IMR-90 (cell line): ENCODE measurements at regions not wholly inside any gene's neighbourhood (a gene's known extent, or its start where the extent isn't known, plus 50 kb on each side); places are given as distances from the start of the nearest gene placed in this dataset.

Experiments used
- ATAC-seq: fragments of 200-7000 bp; cut with Tn5 transposase; 2 replicates; pipeline ENCODE4 v1.9.1; 2020; ENCODE audit warnings: low read depth, mild to moderate bottlenecking, moderate library complexity
- BruUV-seq: library from RNA; stranded (reverse); fragments of 400-500 nt; replicated peaks from 2 replicates; lab custom pipeline; 2021; lab: Mats Ljungman, UMichigan
- CTCF ChIA-PET: fragments of 300-600 bp; formaldehyde crosslinking; extraction: SDS; loops from one replicate; lab custom pipeline; 2021; ENCODE audit warnings: antibody characterized with exemption; lab: Yijun Ruan, JAX
- POLR2A ChIA-PET: fragments of 300-600 bp; sonication (Branson Sonifier 250); formaldehyde crosslinking; loops from one replicate; lab custom pipeline; 2022; ENCODE audit warnings: antibody characterized with exemption; ENCODE audit not compliant: unreplicated experiment; lab: Charles Lee
- DNase-seq: peaks from one replicate; pipeline ENCODE4 v3.0.0; 2013
- H2AFZ ChIP-seq: replicated peaks from 2 replicates; pipeline ENCODE3; 2013; ENCODE audit warnings: low read length, mild to moderate bottlenecking; ENCODE audit not compliant: poor library complexity
- H2AK5ac ChIP-seq: 2 replicates; pipeline ENCODE4 v1.6.1; 2013; ENCODE audit warnings: low read depth, low read length, inconsistent platforms
- H2AK9ac ChIP-seq: replicated peaks from 2 replicates; pipeline ENCODE3; 2013; ENCODE audit warnings: mild to moderate bottlenecking, low read depth, low read length, moderate library complexity; ENCODE audit not compliant: poor library complexity
- H2BK120ac ChIP-seq: 2 replicates; pipeline ENCODE4 v1.6.1; 2013; ENCODE audit warnings: low read depth, low read length, inconsistent platforms
- H2BK15ac ChIP-seq: 3 replicates; pipeline ENCODE4 v1.6.1; 2013; ENCODE audit warnings: low read depth, low read length, inconsistent platforms
- H2BK20ac ChIP-seq: 2 replicates; pipeline ENCODE4 v1.6.1; 2013; ENCODE audit warnings: low read depth, mild to moderate bottlenecking, inconsistent platforms, low read length, moderate library complexity
- H2BK5ac ChIP-seq: 2 replicates; pipeline ENCODE4 v1.6.1; 2013; ENCODE audit warnings: mild to moderate bottlenecking, low read depth, low read length, inconsistent platforms; ENCODE audit not compliant: poor library complexity, severe bottlenecking
- H3K14ac ChIP-seq: replicated peaks from 2 replicates; pipeline ENCODE4 v1.6.1; 2013; ENCODE audit warnings: low read depth, low read length, inconsistent platforms
- H3K18ac ChIP-seq: 2 replicates; pipeline ENCODE4 v1.6.1; 2013; ENCODE audit warnings: low read depth, low read length, control low read depth
- H3K23ac ChIP-seq: 2 replicates; pipeline ENCODE4 v1.6.1; 2013; ENCODE audit warnings: low read depth, low read length, inconsistent platforms
- H3K27ac ChIP-seq: 2 replicates; pipeline ENCODE4 v1.5.1; 2013; ENCODE audit warnings: mild to moderate bottlenecking, control low read depth, low read length; ENCODE audit not compliant: insufficient read depth
- H3K27me3 ChIP-seq: 2 replicates; pipeline ENCODE4 v1.6.1; 2013; ENCODE audit warnings: low read length; ENCODE audit not compliant: control insufficient read depth, insufficient read depth
- H3K36me3 ChIP-seq: 2 replicates; pipeline ENCODE4 v1.6.1; 2013; ENCODE audit warnings: low read length, mixed read lengths; ENCODE audit not compliant: control insufficient read depth, insufficient read depth
- H3K4ac ChIP-seq: 2 replicates; pipeline ENCODE4 v1.6.1; 2013; ENCODE audit warnings: low read depth, low read length, inconsistent platforms
- H3K4me1 ChIP-seq: 2 replicates; pipeline ENCODE4 v1.6.1; 2013; ENCODE audit warnings: low read length, mixed read lengths; ENCODE audit not compliant: control insufficient read depth, insufficient read depth
- H3K4me2 ChIP-seq: 2 replicates; pipeline ENCODE4 v1.6.1; 2013; ENCODE audit warnings: low read depth, mild to moderate bottlenecking, control low read depth, low read length, moderate library complexity
- H3K4me3 ChIP-seq: 2 replicates; pipeline ENCODE4 v1.5.1; 2013; ENCODE audit warnings: low read depth, mild to moderate bottlenecking, control low read depth, low read length, moderate library complexity; ENCODE audit not compliant: insufficient read depth
- H3K56ac ChIP-seq: 2 replicates; pipeline ENCODE4 v1.6.1; 2013; ENCODE audit warnings: low read length, inconsistent platforms; ENCODE audit not compliant: insufficient read depth; ENCODE audit errors: extremely low read depth
- H3K79me1 ChIP-seq, 2 experiments: 2 replicates each; pipeline ENCODE4 v1.6.1; 2013; ENCODE audit warnings: low read length in 2 of 2, inconsistent platforms in 1 of 2, low read depth in 1 of 2
- H3K9ac ChIP-seq: 2 replicates; pipeline ENCODE4 v1.6.1; 2013; ENCODE audit warnings: low read depth, low read length, control low read depth
- H3K9me1 ChIP-seq: 2 replicates; pipeline ENCODE4 v1.6.1; 2013; ENCODE audit warnings: low read length, inconsistent platforms; ENCODE audit not compliant: insufficient read depth
- H3K9me3 ChIP-seq: 2 replicates; pipeline ENCODE4 v1.6.1; 2013; ENCODE audit warnings: low read length; ENCODE audit not compliant: control insufficient read depth, insufficient read depth
- H4K20me1 ChIP-seq: 2 replicates; pipeline ENCODE4 v1.6.1; 2013; ENCODE audit warnings: low read length, inconsistent platforms; ENCODE audit not compliant: insufficient read depth
- H4K5ac ChIP-seq: 2 replicates; pipeline ENCODE4 v1.6.1; 2013; ENCODE audit warnings: mild to moderate bottlenecking, low read depth, low read length, control low read depth
- H4K8ac ChIP-seq, 2 experiments: 2 replicates each; pipeline ENCODE4 v1.6.1; 2013; ENCODE audit warnings: low read depth in 2 of 2, low read length in 2 of 2, control low read depth in 1 of 2, inconsistent platforms in 1 of 2
- H4K91ac ChIP-seq: 2 replicates; pipeline ENCODE4 v1.6.1; 2013; ENCODE audit warnings: low read depth, low read length, inconsistent platforms; ENCODE audit not compliant: insufficient read depth
- MAFK ChIP-seq: IDR thresholded peaks from 2 replicates; pipeline ENCODE4 v1.6.1; 2012; ENCODE audit warnings: low read depth, low read length, improper control_type of control experiment
- MAZ ChIP-seq: IDR thresholded peaks from 2 replicates; pipeline ENCODE4 v1.6.1; 2012; ENCODE audit warnings: low read depth, mild to moderate bottlenecking, low read length, improper control_type of control experiment, moderate library complexity, borderline replicate concordance
- NFE2L2 ChIP-seq: fragments of 150-350 bp; IDR thresholded peaks from 2 replicates; pipeline ENCODE4 v1.6.1; 2016; ENCODE audit warnings: low read depth, mild to moderate bottlenecking, low read length
- WGBS, 2 experiments: methylation state at CpG; one replicate each; pipeline versions ENCODE4 v1.1.5 to v1.1.7; 2013; ENCODE audit warnings: missing lambda C conversion rate in 2 of 2; ENCODE audit not compliant: insufficient read length in 1 of 2; ENCODE audit errors: extremely low coverage in 2 of 2; 5-methylcytosine and 5-hydroxymethylcytosine counted together
- dilution Hi-C: fragments of 300-500 bp; cut with HindIII; formaldehyde crosslinking; loops from one replicate; pipeline ENCODE4 v1.14.3; 2018; ENCODE audit warnings: low sequenced_read_pairs; ENCODE audit not compliant: unreplicated experiment
- in situ Hi-C: fragments of 300-500 bp; cut with MboI; formaldehyde crosslinking; loops from 3 replicates; pipeline ENCODE4 v1.14.3; 2019; ENCODE audit warnings: low sequenced_read_pairs, inconsistent platforms, mixed read lengths
- intact Hi-C: fragments of 100-400 bp; cut with micrococcal nuclease; formaldehyde crosslinking; loops from 2 replicates; pipeline ENCODE4 v1.10.0; 2022

DNA sequence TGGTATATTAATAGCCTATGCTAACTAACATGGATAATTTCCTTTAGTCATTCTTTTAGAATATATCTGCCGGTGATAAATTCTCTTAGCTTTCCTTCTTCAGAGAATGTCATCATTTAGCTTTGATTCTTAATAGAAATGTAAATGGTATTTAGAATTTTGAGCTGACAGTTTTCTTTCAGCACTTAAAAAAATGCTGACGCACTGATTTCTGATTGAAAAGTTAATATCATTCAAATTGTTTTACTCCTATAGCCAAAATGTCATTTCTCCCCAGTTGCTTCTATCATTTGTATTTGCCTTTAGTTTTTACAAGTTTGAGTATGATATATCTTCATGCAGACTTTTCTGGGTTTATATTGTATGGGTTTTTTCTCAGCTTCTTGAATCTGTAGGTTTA, 668.0 kb downstream of the LTN1 start:
- Histone ChIP-seq H2BK15ac (no peak overlapping the region), H4K8ac (no peak overlapping the region), H2BK120ac (no peak overlapping the region), H3K14ac (no peak overlapping the region), H4K5ac (no peak overlapping the region), H2AFZ (no peak overlapping the region), H2AK9ac (no peak overlapping the region), H3K56ac (no peak overlapping the region), H3K9ac (no peak overlapping the region), H3K9me1 (no peaks in the 10 kb centered on the region), H2BK20ac (no peak overlapping the region), H3K23ac (no peak overlapping the region), H3K4me3 (no peak overlapping the region), H3K79me1 (no peaks in the 10 kb centered on the region), H4K91ac (no peak overlapping the region), H3K9me3 (peaks cover 5% of the 10 kb centered on the region), H3K36me3 (no peaks in the 10 kb centered on the region), H3K27ac (no peak overlapping the region), H3K18ac (no peak overlapping the region), H3K27me3 (no peaks in the 10 kb centered on the region), H2BK5ac (no peak overlapping the region), H4K20me1 (no peaks in the 10 kb centered on the region), H3K4me1 (no peaks in the 10 kb centered on the region), H3K4me2 (no peak overlapping the region), H3K4ac (no peak overlapping the region), H2AK5ac (no peak overlapping the region)
- dilution Hi-C loops (no loop called here), intact Hi-C loops (loop anchor here (10.0 kb wide), 1 partner anchor 70 kb away; no protein-coding TSS in a partner anchor), in situ Hi-C loops (loop anchor here (25.0 kb wide), 1 partner anchor 762 kb away; no protein-coding TSS in a partner anchor)
- no peak for ATAC-seq
- TF ChIP-seq MAZ = no peak
- TF ChIP-seq MAFK = peak; percentile 88
- TF ChIP-seq NFE2L2 = no peak
- ChIA-PET POLR2A (no interaction called here), CTCF (interaction anchor here (0.6 kb wide), 2 partner anchors 420 to 839 kb away, joined by 3 to 7 read pairs; no protein-coding TSS in a partner anchor)
- DNase-seq = no peak
- no TSS peak for BruUV-seq
- WGBS, 2 experiments = no CpG with 5 or more reads among the region's 2 CpGs
